Osteoblast (primary cell): ENCODE measurements at regions not wholly inside any gene's neighbourhood (a gene's known extent, or its start where the extent isn't known, plus 50 kb on each side); places are given as distances from the start of the nearest gene placed in this dataset.

Experiments
- DNase-seq: peaks from one replicate; pipeline ENCODE4 v3.0.0; 2011; ENCODE audit warnings: low spot score, mixed read lengths; ENCODE audit not compliant: insufficient read length; ENCODE audit errors: missing footprints
- H2AFZ ChIP-seq: 2 replicates; pipeline ENCODE4 v1.6.0; 2011; ENCODE audit warnings: mild to moderate bottlenecking, low read length
- H3K27ac ChIP-seq: 2 replicates; pipeline ENCODE4 v1.5.1; 2011; ENCODE audit warnings: mild to moderate bottlenecking, low read depth, low read length, moderate library complexity
- H3K27me3 ChIP-seq: 2 replicates; pipeline ENCODE4 v1.6.0; 2012; ENCODE audit warnings: mild to moderate bottlenecking, control low read depth, inconsistent platforms, low read length, moderate library complexity; ENCODE audit not compliant: insufficient read depth
- H3K36me3 ChIP-seq: 2 replicates; pipeline ENCODE4 v1.5.1; 2011; ENCODE audit warnings: mild to moderate bottlenecking, low read length, control low read depth, moderate library complexity; ENCODE audit not compliant: insufficient read depth
- H3K4me1 ChIP-seq: 2 replicates; pipeline ENCODE4 v1.5.1; 2011; ENCODE audit warnings: mild to moderate bottlenecking, low read length, control low read depth, moderate library complexity; ENCODE audit not compliant: insufficient read depth
- H3K4me2 ChIP-seq: 2 replicates; pipeline ENCODE4 v1.6.0; 2011; ENCODE audit warnings: mild to moderate bottlenecking, low read length; ENCODE audit not compliant: insufficient read depth
- H3K4me3 ChIP-seq: fragments of 200-600 bp; sonication (generic); 3 replicates; pipeline ENCODE4 v1.5.1; 2012; ENCODE audit warnings: mild to moderate bottlenecking, low read length, inconsistent platforms; ENCODE audit not compliant: insufficient read depth
- H3K79me2 ChIP-seq: 2 replicates; pipeline ENCODE4 v1.6.0; 2012; ENCODE audit warnings: mild to moderate bottlenecking, low read length, control low read depth, inconsistent platforms; ENCODE audit not compliant: insufficient read depth
- H3K9me3 ChIP-seq: 2 replicates; pipeline ENCODE4 v1.5.1; 2011; ENCODE audit warnings: low read depth, low read length, control low read depth
- H4K20me1 ChIP-seq: 2 replicates; pipeline ENCODE4 v1.6.0; 2012; ENCODE audit warnings: mild to moderate bottlenecking, low read length, control low read depth; ENCODE audit not compliant: insufficient read depth
- TF ChIP-seq, protein P1 (sequence below): IDR thresholded peaks from 2 replicates; pipeline ENCODE4 v1.5.1; 2011; ENCODE audit warnings: mild to moderate bottlenecking, low read depth, low read length, moderate library complexity; ENCODE audit errors: extremely low read depth

DNA sequence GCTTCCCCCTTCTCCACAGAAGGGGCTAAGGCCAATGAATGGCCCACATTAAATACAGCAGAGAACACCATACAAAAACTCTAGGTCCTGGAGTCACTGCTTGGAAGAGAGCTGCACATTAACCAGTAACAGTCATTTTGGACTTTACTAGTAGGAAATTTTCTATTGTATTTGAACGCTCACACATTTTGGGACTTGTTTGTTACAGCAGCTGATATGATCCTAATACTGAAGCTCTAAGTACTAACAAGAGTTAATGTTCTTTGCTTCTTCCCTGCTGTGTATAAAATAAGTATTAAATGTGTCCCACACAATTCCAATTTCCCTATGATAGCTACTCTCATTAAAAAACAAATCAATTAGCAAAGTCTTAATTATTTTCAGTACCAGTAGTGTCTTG, 148.3 kb upstream of the IRX3 start:
- Histone ChIP-seq H2AFZ (no peak overlapping the region), H3K4me2 (no peak overlapping the region), H3K4me1 (peaks cover 24% of the 10 kb centered on the region), H3K9me3 (no peaks in the 10 kb centered on the region), H3K79me2 (no peaks in the 10 kb centered on the region), H3K27ac (no peak overlapping the region), H3K27me3 (no peaks in the 10 kb centered on the region), H3K36me3 (no peaks in the 10 kb centered on the region), H3K4me3 (no peak overlapping the region), H4K20me1 (no peaks in the 10 kb centered on the region)
- TF ChIP-seq, protein P1, sequence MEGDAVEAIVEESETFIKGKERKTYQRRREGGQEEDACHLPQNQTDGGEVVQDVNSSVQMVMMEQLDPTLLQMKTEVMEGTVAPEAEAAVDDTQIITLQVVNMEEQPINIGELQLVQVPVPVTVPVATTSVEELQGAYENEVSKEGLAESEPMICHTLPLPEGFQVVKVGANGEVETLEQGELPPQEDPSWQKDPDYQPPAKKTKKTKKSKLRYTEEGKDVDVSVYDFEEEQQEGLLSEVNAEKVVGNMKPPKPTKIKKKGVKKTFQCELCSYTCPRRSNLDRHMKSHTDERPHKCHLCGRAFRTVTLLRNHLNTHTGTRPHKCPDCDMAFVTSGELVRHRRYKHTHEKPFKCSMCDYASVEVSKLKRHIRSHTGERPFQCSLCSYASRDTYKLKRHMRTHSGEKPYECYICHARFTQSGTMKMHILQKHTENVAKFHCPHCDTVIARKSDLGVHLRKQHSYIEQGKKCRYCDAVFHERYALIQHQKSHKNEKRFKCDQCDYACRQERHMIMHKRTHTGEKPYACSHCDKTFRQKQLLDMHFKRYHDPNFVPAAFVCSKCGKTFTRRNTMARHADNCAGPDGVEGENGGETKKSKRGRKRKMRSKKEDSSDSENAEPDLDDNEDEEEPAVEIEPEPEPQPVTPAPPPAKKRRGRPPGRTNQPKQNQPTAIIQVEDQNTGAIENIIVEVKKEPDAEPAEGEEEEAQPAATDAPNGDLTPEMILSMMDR, result no peak
- DNase-seq, result no peak

DNA sequence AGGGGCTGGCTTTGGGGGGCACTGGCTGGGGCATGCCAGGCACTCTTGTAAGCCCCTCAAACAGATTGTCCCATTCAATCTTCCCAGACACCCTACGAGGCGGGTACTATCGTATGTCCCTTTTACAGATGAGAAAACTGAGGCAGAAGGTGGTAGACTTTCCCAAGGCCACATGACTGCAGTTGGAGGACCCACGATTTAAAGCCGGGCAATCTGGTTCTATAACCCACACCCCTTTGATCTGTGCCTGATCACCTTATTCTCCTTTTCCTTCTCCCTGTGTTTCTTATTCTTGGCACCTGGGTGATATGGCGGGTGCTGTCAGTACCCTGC, 146.3 kb upstream of the IRX3 start:
- Histone ChIP-seq H3K36me3 (no peaks in the 10 kb centered on the region), H4K20me1 (no peaks in the 10 kb centered on the region), H3K4me1 (peaks cover 24% of the 10 kb centered on the region), H3K27ac (no peak overlapping the region), H3K27me3 (no peaks in the 10 kb centered on the region), H3K9me3 (no peaks in the 10 kb centered on the region), H3K4me2 (no peak overlapping the region), H3K79me2 (no peaks in the 10 kb centered on the region), H3K4me3 (no peak overlapping the region), H2AFZ (no peak overlapping the region)
- DNase-seq, result no peak
- TF ChIP-seq, protein P1, result no peak

DNA sequence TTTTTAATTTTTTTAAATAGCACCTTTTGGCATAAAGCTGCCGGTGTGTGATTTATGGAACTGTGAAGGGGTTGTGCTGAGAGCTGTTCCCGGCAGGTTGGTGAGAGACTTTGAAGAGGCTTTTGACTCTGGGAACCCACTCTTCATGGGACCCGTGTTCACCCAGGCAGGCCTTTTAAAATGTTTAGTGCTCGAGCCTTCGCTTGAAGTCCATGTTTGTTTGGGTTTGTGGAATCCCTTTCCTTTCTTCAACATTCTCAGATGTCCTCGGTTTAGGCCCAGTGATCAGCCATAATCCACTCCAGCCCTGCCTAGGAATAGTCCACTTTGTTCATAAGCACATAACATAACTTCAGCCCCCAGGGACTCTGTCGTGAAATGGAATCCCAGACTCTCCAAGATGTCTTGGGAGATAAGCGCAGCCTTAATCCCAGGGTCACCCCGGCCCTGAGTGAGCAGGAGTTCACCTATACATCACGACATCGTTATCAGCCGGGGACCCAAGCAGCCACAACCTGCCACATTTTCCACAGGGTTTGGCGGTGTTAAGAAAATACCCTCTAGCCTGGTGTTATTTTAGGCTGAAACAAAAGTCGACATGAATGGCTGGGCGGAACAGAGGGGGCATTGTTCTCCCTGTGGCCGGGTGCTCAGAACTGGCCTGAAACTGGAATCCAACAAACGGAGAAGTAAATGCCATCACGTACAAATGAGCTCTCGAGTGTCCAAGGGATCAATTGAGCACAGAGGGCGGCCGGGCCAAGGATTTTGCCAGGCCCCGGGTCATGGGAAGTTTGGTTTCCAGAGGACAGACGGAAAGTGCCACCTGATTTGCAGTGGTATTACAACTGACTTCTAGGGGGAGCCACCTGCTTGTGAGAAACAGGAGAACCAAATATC, 145.7 kb upstream of the IRX3 start:
- H3K4me1 ChIP-seq, result peaks cover 24% of the 10 kb centered on the region
- no peak for DNase-seq
- H3K36me3 ChIP-seq, result no peaks in the 10 kb centered on the region
- H3K4me3 ChIP-seq, result no peak overlapping the region
- H3K4me2 ChIP-seq, result no peak overlapping the region
- H3K9me3 ChIP-seq, result no peaks in the 10 kb centered on the region
- no peaks in the 10 kb centered on the region for H3K27me3 ChIP-seq
- TF ChIP-seq, protein P1, result no peak
- no peaks in the 10 kb centered on the region for H3K79me2 ChIP-seq
- H2AFZ ChIP-seq, result peak overlapping the region; percentile 62
- no peaks in the 10 kb centered on the region for H4K20me1 ChIP-seq
- peak overlapping the region; percentile 88 for H3K27ac ChIP-seq

DNA sequence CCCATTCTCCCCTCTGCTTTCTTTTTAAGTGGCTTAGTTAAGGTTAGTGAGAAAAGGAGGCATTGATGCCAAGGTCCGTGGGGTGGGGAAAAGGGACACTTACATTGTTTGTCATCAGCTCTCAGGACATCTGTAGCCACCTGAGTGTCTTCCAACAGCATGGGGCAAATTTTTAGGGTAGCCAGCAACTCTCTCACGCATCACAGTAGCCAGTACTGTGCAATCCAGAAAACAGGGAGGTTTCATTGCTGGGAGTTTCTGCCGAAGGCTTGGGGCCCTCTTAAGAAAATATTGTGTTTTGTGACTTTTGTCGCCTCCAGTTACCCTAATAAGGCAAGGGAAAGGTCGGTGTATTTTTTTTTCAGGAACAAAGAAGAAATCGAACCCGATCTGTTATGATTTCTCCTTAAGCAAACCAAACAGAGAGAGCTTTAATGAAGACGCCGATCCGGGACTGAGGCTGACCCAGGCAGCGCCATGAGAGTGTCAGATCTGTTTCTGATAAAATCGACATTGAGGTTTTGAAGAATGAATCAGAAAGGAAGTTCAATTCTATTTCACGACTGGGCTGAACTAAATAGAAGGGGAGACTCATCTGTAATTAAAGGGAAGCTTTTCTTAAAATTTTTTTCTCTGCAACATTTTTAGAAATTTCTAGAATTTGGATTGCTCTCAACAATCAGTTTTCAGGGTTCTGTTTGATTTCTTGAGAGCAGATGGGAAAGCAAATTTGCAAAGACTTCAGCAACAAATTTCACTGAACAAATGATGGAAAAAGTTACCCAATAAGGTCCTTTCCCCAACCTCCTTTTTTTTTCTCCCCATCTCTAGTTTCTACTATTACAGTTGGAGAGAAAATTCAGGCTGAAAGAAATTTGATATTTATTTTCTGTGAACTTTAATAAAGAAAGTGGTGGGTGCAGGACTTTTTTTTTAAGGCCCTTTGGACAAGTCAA, 144.7 kb upstream of the IRX3 start:
- H3K4me1 ChIP-seq, result peaks cover 24% of the 10 kb centered on the region
- H3K27me3 ChIP-seq, result no peaks in the 10 kb centered on the region
- H3K4me2 ChIP-seq, result peak overlapping the region; percentile 74
- TF ChIP-seq, protein P1, result no peak
- peak overlapping the region; percentile 65 for H2AFZ ChIP-seq
- H3K9me3 ChIP-seq, result no peaks in the 10 kb centered on the region
- no peaks in the 10 kb centered on the region for H3K79me2 ChIP-seq
- peak overlapping the region; percentile 88 for H3K27ac ChIP-seq
- DNase-seq, result peak; percentile 90
- no peaks in the 10 kb centered on the region for H4K20me1 ChIP-seq
- H3K36me3 ChIP-seq, result no peaks in the 10 kb centered on the region
- peak overlapping the region; percentile 40 for H3K4me3 ChIP-seq
